ENCODE measurements at regions not wholly inside any gene's neighbourhood (a gene's known extent, or its start where the extent isn't known, plus 50 kb on each side); places are given as distances from the start of the nearest gene placed in this dataset.

GRCh38 chr2:213233438-213234330 lies 50.6 kb upstream of the SPAG16 start:
- Mint-ChIP-seq H3K9me3 (ENCODE audit: unreplicated experiment) (no peaks in the 10 kb centered on the region), H3K27me3 (ENCODE audit: unreplicated experiment) (no peaks in the 10 kb centered on the region), H3K36me3 (ENCODE audit: unreplicated experiment) (no peaks in the 10 kb centered on the region), H3K4me1 (ENCODE audit: unreplicated experiment) (peaks cover 63% of the 10 kb centered on the region), H3K4me3 (ENCODE audit: unreplicated experiment) (peak overlapping the region; percentile 46), H3K27ac (ENCODE audit: unreplicated experiment) (peak overlapping the region; percentile 69)
- no peak for DNase-seq (ENCODE audit: extremely low spot score, unreplicated experiment)
- TF ChIP-seq CTCF (IDR thresholded peaks at IDR 0.05), result no peak
